HL-60 (cell line): ENCODE measurements at regions not wholly inside any gene's neighbourhood (a gene's known extent, or its start where the extent isn't known, plus 50 kb on each side); places are given as distances from the start of the nearest gene placed in this dataset.

Experiments
- DNase-seq, 2 experiments: peaks; one replicate each; pipeline ENCODE4 v3.0.0-alpha.2; 2010 to 2020; ENCODE audit warnings: low read depth in 1 of 2, low spot score in 1 of 2
- H3K27ac ChIP-seq: fragments of 250-450 bp; sonication (Bioruptor Pico); replicated peaks from 2 replicates; pipeline ENCODE4 v1.5.1; 2020; ENCODE audit warnings: mild to moderate bottlenecking, moderate library complexity
- H3K27me3 ChIP-seq: fragments of 250-450 bp; sonication (Bioruptor Pico); 2 replicates; pipeline ENCODE4 v1.5.1; 2021; ENCODE audit warnings: mild to moderate bottlenecking, moderate library complexity; ENCODE audit not compliant: insufficient read depth, poor library complexity, severe bottlenecking
- H3K4me3 ChIP-seq: replicated peaks from 2 replicates; pipeline ENCODE4 v1.5.1; 2011; ENCODE audit warnings: mild to moderate bottlenecking, control low read depth, low read length; ENCODE audit not compliant: insufficient read depth
- CTCF ChIP-seq: IDR thresholded peaks from one replicate; pipeline ENCODE4 v1.5.1; 2011; ENCODE audit warnings: low read length, control low read depth, inconsistent platforms; ENCODE audit not compliant: insufficient read depth
- GABPA ChIP-seq: IDR thresholded peaks from 2 replicates; pipeline ENCODE4 v1.6.1; 2012; ENCODE audit warnings: low read depth
- POLR2AphosphoS5 ChIP-seq: IDR thresholded peaks from 2 replicates; pipeline ENCODE4 v1.6.1; 2012; ENCODE audit warnings: low read depth
- SPI1 ChIP-seq: IDR thresholded peaks from 2 replicates; pipeline ENCODE4 v1.6.1; 2012; ENCODE audit warnings: low read depth, mild to moderate bottlenecking, borderline replicate concordance
- TF ChIP-seq, protein P1 (sequence below): IDR thresholded peaks from 2 replicates; pipeline ENCODE4 v1.6.1; 2012; ENCODE audit warnings: low read depth; ENCODE audit not compliant: insufficient replicate concordance

- TF ChIP-seq GABPA, result no peak
- no peak for TF ChIP-seq SPI1
- no peak for TF ChIP-seq POLR2AphosphoS5
- TF ChIP-seq, protein P1, sequence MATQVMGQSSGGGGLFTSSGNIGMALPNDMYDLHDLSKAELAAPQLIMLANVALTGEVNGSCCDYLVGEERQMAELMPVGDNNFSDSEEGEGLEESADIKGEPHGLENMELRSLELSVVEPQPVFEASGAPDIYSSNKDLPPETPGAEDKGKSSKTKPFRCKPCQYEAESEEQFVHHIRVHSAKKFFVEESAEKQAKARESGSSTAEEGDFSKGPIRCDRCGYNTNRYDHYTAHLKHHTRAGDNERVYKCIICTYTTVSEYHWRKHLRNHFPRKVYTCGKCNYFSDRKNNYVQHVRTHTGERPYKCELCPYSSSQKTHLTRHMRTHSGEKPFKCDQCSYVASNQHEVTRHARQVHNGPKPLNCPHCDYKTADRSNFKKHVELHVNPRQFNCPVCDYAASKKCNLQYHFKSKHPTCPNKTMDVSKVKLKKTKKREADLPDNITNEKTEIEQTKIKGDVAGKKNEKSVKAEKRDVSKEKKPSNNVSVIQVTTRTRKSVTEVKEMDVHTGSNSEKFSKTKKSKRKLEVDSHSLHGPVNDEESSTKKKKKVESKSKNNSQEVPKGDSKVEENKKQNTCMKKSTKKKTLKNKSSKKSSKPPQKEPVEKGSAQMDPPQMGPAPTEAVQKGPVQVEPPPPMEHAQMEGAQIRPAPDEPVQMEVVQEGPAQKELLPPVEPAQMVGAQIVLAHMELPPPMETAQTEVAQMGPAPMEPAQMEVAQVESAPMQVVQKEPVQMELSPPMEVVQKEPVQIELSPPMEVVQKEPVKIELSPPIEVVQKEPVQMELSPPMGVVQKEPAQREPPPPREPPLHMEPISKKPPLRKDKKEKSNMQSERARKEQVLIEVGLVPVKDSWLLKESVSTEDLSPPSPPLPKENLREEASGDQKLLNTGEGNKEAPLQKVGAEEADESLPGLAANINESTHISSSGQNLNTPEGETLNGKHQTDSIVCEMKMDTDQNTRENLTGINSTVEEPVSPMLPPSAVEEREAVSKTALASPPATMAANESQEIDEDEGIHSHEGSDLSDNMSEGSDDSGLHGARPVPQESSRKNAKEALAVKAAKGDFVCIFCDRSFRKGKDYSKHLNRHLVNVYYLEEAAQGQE, result no peak
- TF ChIP-seq CTCF, result no peak
- DNase-seq, result no peak
- Histone ChIP-seq H3K27ac (no peak overlapping the region), H3K27me3 (no peaks in the 10 kb centered on the region), H3K4me3 (no peak overlapping the region)
Observed at GRCh38 chr6:19662911-19663310, 174.3 kb upstream of the ID4 start.

- Histone ChIP-seq H3K27ac (no peak overlapping the region), H3K4me3 (no peak overlapping the region), H3K27me3 (no peaks in the 10 kb centered on the region)
- TF ChIP-seq GABPA (no peak), POLR2AphosphoS5 (no peak), CTCF (no peak)
- TF ChIP-seq, protein P1, result no peak
- no peak for DNase-seq
Observed at GRCh38 chr6:19663479-19663878, 173.7 kb upstream of the ID4 start.

DNA sequence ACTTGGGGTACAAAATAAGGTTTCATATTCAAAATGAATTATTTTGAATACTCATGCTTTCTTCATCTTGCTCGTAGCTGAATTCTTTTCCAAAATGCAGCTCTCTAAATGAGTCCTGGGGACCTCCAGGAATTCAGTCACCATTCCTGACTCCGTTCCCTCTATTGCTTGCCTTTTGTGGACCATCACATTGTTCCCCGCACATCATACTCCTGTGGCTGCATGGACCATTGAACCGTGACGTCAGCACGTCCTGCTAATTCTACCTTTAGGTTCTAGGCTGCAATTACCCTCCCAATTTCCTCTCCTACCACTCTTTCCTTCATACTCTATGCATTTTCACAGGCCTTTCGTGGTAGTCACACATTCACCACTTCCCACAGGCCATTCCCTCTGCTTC lies 173.1 kb upstream of the ID4 start:
- Histone ChIP-seq H3K27ac (no peak overlapping the region), H3K4me3 (no peak overlapping the region), H3K27me3 (no peaks in the 10 kb centered on the region)
- DNase-seq, result no peak
- TF ChIP-seq, protein P1, result no peak
- TF ChIP-seq CTCF (no peak), SPI1 (no peak), GABPA (no peak), POLR2AphosphoS5 (no peak)
